Upper lobe of left lung (tissue), 4 donors: ENCODE measurements at regions not wholly inside any gene's neighbourhood (a gene's known extent, or its start where the extent isn't known, plus 50 kb on each side); places are given as distances from the start of the nearest gene placed in this dataset.

Experiments used
- EP300 ChIP-seq, 4 donors: sonication (generic); formaldehyde crosslinking; IDR thresholded peaks; one replicate each; pipeline ENCODE4 v1.5.1; 2017; ENCODE audit warnings: antibody characterized with exemption in 4 of 4, control low read depth in 2 of 4
- TF ChIP-seq, protein P1 (sequence below), 6 experiments: fragments of 450-650 bp in 4 of 6; fragments of 200-600 bp in 2 of 6; sonication (generic) in 2 of 6; IDR thresholded peaks; one replicate each; pipeline ENCODE4 v1.5.1; 2016 to 2019; ENCODE audit warnings: antibody characterized with exemption in 6 of 6

DNA sequence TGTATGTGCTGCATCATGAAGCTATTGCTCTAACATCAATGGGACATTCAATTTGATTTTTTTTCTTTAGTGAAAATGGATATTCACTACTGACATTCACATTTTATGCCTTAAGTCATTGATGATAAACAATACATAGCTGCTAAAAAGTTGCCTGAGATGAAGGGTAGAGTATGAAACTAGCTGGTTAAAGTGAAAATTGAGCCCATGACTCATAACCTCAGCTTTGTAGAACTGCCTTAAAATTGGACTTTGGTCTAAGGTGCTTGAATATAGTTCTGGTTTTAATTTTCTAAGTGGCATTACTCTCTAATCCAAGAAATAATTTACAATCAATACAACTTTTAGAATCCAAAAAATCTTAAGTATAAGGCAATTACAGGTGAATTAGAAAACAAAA, 740.4 kb upstream of the RIOK2 start:
- TF ChIP-seq, protein P1, sequence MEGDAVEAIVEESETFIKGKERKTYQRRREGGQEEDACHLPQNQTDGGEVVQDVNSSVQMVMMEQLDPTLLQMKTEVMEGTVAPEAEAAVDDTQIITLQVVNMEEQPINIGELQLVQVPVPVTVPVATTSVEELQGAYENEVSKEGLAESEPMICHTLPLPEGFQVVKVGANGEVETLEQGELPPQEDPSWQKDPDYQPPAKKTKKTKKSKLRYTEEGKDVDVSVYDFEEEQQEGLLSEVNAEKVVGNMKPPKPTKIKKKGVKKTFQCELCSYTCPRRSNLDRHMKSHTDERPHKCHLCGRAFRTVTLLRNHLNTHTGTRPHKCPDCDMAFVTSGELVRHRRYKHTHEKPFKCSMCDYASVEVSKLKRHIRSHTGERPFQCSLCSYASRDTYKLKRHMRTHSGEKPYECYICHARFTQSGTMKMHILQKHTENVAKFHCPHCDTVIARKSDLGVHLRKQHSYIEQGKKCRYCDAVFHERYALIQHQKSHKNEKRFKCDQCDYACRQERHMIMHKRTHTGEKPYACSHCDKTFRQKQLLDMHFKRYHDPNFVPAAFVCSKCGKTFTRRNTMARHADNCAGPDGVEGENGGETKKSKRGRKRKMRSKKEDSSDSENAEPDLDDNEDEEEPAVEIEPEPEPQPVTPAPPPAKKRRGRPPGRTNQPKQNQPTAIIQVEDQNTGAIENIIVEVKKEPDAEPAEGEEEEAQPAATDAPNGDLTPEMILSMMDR (IDR thresholded peaks at IDR 0.05) = no peak
- no peak for TF ChIP-seq EP300 (IDR thresholded peaks at IDR 0.05)
